Stimulated activated naive CD8-positive, alpha-beta T cell treated with anti-CD3 and anti-CD28 coated beads, Interleukin-15, amount 100 ng/mL, for 72 hours (primary cell): ENCODE measurements at regions not wholly inside any gene's neighbourhood (a gene's known extent, or its start where the extent isn't known, plus 50 kb on each side); places are given as distances from the start of the nearest gene placed in this dataset.

Experiments used
- ATAC-seq: fragments of 150-1000 bp; cut with Tn5 transposase; 2 replicates; pipeline ENCODE4 v1.10.0; 2021; ENCODE audit warnings: mild to moderate bottlenecking, moderate library complexity
- DNase-seq, 2 donors: peaks; one replicate each; pipeline ENCODE4 v3.0.0; 2021 to 2022
- H3K27ac Mint-ChIP-seq, 2 donors: one replicate each; pipeline ENCODE4 v1.8.0; 2022; ENCODE audit warnings: mild to moderate bottlenecking in 2 of 2, mixed read lengths in 2 of 2, moderate library complexity in 2 of 2
- H3K27me3 Mint-ChIP-seq: one replicate; pipeline ENCODE4 v1.8.0; 2022; ENCODE audit warnings: mixed read lengths
- H3K4me1 Mint-ChIP-seq: one replicate; pipeline ENCODE4 v1.8.0; 2022; ENCODE audit warnings: mild to moderate bottlenecking, mixed read lengths
- H3K4me3 Mint-ChIP-seq, 2 donors: one replicate each; pipeline ENCODE4 v1.8.0; 2022; ENCODE audit warnings: mild to moderate bottlenecking in 2 of 2, mixed read lengths in 2 of 2, moderate library complexity in 1 of 2
- H3K9me3 Mint-ChIP-seq, 2 donors: one replicate each; pipeline ENCODE4 v1.8.0; 2022; ENCODE audit warnings: mixed read lengths in 2 of 2

DNA sequence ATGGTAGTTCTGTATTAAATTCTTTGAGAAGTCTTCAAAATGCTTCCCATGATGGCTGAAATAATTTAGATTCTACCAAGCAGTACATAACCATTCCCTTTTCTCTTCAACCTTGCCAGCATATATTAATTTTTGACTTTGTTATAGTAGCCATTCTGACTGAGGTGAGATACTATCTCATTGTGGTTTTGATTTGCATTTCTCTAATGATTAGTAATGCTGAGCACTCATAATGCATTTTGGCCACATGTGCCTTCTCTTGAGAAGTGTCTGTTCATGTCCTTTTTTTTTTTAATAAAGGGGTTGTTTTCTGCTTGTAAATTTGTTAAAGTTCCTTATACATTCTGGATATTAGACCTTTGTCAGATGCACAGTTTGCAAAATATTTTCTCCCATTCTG lies 173.9 kb downstream of the CALCRL start:
- H3K9me3 Mint-ChIP-seq: peaks cover 9 to 11% of the 10 kb centered on the region in 2 donors
- H3K4me3 Mint-ChIP-seq: no peak overlapping the region

GRCh38 chr2:187272255-187272654 lies 175.8 kb downstream of the CALCRL start:
- ATAC-seq (no peak), DNase-seq (no peak)
- no peaks in the 10 kb centered on the region for H3K27me3 Mint-ChIP-seq
- H3K9me3 Mint-ChIP-seq: peaks cover 0 to 11% of the 10 kb centered on the region in 2 donors
- no peaks in the 10 kb centered on the region for H3K4me1 Mint-ChIP-seq
- no peak overlapping the region for H3K4me3 Mint-ChIP-seq
- H3K27ac Mint-ChIP-seq: no peak overlapping the region

More for the DNA sequence above, 173.9 kb downstream of the CALCRL start:
- DNase-seq: no peak
- H3K4me1 Mint-ChIP-seq: no peaks in the 10 kb centered on the region
- ATAC-seq: no peak
- H3K27ac Mint-ChIP-seq: no peak overlapping the region
- H3K27me3 Mint-ChIP-seq: no peaks in the 10 kb centered on the region

GRCh38 chr2:187271825-187272224 lies 176.2 kb downstream of the CALCRL start:
- Mint-ChIP-seq H3K4me1 (no peaks in the 10 kb centered on the region), H3K27ac (no peak overlapping the region)
- no peak for ATAC-seq

DNA sequence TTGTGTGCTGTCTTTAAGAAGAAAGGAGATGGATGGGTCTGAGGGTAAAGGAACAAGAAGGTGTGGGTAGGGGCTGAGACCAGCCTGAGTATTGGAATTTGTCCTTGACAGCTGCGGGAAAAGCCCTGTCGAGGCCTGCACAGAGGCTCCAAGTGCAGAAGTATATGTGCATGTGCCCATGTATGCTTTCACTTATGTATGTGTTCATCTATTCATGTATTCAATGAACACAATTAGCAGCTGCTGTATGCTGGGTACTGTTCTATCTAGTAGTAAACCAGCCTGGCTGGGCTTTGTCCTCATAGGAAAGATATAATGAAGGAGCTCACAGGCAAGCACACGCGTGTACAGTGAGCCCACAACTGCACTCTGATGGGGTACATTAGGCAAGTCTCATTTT lies 181.4 kb downstream of the CALCRL start:
- no peak overlapping the region for H3K27ac Mint-ChIP-seq
- no peak overlapping the region for H3K4me3 Mint-ChIP-seq
- H3K27me3 Mint-ChIP-seq: no peaks in the 10 kb centered on the region
- no peak for DNase-seq
- H3K4me1 Mint-ChIP-seq: no peaks in the 10 kb centered on the region
- ATAC-seq: no peak
- H3K9me3 Mint-ChIP-seq: no peaks in the 10 kb centered on the region

More at GRCh38 chr2:187271825-187272224, 176.2 kb downstream of the CALCRL start:
- Mint-ChIP-seq H3K9me3 (peaks cover 0 to 11% of the 10 kb centered on the region in 2 donors), H3K4me3 (no peak overlapping the region), H3K27me3 (no peaks in the 10 kb centered on the region)
- DNase-seq: no peak

DNA sequence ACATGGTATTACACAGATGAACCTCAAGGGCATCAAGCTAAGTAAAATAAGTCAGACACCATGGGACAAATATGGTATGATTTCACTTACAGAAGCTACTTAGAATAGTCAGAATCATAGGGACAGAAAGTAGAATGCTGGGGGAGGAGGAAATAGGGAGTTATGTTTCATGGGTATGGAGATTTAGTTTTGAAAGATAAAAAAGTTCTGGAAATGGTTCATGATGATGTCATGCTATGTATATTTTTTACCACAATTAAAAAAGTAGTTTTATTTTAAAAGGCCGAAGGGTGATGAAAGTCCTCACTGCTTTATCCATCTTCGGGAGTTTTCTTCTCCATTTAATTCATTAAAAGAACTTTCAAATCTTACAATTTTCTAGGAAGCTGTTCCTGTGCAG lies 181.9 kb downstream of the CALCRL start:
- ATAC-seq (no peak), DNase-seq (no peak)
- no peaks in the 10 kb centered on the region for H3K9me3 Mint-ChIP-seq
- H3K4me1 Mint-ChIP-seq: no peaks in the 10 kb centered on the region
- no peaks in the 10 kb centered on the region for H3K27me3 Mint-ChIP-seq
- no peak overlapping the region for H3K4me3 Mint-ChIP-seq
- H3K27ac Mint-ChIP-seq: no peak overlapping the region

DNA sequence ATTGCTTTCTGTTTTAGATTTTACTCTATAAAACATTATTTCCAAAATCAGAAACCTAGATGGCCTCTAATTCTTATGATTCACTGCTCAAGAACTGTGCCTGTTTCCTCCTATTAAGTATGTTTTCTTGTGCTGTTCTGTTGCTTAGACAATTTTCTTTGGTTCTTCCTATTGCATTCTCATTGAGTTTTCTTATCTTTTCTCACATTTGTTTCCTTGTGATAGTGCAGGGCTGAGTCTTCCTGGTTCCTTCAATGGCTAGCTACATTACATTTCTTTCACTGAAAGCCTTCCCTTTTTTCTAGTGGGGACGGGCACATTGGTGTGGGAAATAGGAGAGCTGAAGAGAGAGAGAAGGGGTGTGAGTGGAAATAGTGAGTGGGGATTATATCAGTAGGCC lies 183.4 kb downstream of the CALCRL start:
- Mint-ChIP-seq H3K9me3 (no peaks in the 10 kb centered on the region), H3K4me1 (no peaks in the 10 kb centered on the region), H3K27me3 (no peaks in the 10 kb centered on the region), H3K27ac (no peak overlapping the region), H3K4me3 (no peak overlapping the region)
- no peak for DNase-seq
- no peak for ATAC-seq

GRCh38 chr2:187263675-187264560 lies 184.1 kb downstream of the CALCRL start:
- H3K4me3 Mint-ChIP-seq: no peak overlapping the region
- H3K9me3 Mint-ChIP-seq: no peaks in the 10 kb centered on the region
- H3K4me1 Mint-ChIP-seq: no peaks in the 10 kb centered on the region
- H3K27me3 Mint-ChIP-seq: no peaks in the 10 kb centered on the region
- no peak overlapping the region for H3K27ac Mint-ChIP-seq
- DNase-seq (no peak), ATAC-seq (no peak)

DNA sequence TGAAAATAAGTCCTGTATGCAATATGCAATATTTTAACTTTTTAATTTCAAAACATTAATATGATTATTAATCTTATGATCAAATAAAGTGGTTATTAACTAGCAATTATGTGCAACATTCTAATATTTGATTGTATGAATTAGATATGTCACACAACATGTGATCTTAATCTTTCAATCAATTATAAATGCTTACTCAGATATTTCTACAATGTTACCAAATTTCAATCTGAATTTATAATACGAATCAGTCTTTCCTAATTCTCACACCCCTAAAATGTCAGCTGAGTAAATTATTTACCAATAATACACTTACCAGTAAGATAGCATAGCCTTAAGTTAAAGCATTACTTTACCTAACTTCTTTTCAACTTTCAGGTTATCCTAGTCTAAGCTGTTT lies 186.3 kb downstream of the CALCRL start:
- no peak for ATAC-seq
- Mint-ChIP-seq H3K4me1 (no peaks in the 10 kb centered on the region), H3K27ac (no peak overlapping the region)

GRCh38 chr2:187252063-187252462 lies 196.0 kb downstream of the CALCRL start:
- Mint-ChIP-seq H3K4me1 (no peaks in the 10 kb centered on the region), H3K27me3 (no peaks in the 10 kb centered on the region)
- ATAC-seq: no peak

More for the DNA sequence above, 186.3 kb downstream of the CALCRL start:
- no peak for DNase-seq
- no peak overlapping the region for H3K4me3 Mint-ChIP-seq
- H3K27me3 Mint-ChIP-seq: no peaks in the 10 kb centered on the region
- no peaks in the 10 kb centered on the region for H3K9me3 Mint-ChIP-seq

DNA sequence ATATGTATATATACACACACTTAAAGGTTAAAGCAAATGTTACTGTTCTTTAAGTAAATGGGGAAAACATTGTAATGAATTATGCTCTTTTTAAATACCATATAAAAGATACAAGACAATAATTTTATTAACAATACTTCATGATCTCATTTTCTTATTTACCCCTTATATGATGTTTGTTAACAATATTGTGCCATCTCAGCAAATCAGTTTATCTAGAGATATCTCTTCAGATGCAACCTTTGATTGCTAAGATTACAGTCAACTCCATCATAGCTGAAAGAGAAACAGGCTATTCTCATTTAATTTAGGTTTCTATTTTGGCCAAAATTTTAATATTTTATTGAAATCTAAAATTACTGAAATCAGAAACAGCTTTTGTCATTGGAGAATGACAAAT lies 197.9 kb downstream of the CALCRL start:
- Mint-ChIP-seq H3K4me1 (no peaks in the 10 kb centered on the region), H3K9me3 (no peaks in the 10 kb centered on the region), H3K27me3 (no peaks in the 10 kb centered on the region), H3K27ac (no peak overlapping the region), H3K4me3 (no peak overlapping the region)
- no peak for DNase-seq
- no peak for ATAC-seq

More at GRCh38 chr2:187252063-187252462, 196.0 kb downstream of the CALCRL start:
- no peak for DNase-seq
- no peak overlapping the region for H3K4me3 Mint-ChIP-seq
- no peaks in the 10 kb centered on the region for H3K9me3 Mint-ChIP-seq
- H3K27ac Mint-ChIP-seq: no peak overlapping the region

DNA sequence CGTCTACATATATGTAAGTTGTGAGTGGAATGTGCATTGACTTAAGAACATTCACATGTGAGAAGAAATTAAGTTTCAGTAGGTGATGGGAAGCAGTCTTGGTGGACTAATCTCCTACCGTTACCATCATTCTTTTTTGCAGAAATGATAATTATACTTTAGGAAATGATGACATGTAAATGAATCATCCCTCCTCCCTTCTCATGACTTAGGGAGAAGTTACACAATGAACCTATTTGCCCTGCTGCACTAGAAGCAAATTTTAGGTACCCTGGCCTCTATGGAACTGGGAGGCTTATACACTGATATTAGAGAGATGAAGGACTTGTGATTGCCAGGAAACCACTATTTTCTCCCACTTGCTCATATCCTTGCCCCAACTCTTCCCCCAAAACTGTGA lies 214.2 kb downstream of the CALCRL start:
- Mint-ChIP-seq H3K27me3 (no peaks in the 10 kb centered on the region), H3K4me3 (no peak overlapping the region), H3K27ac (no peak overlapping the region), H3K4me1 (no peaks in the 10 kb centered on the region), H3K9me3 (no peaks in the 10 kb centered on the region)
- no peak for ATAC-seq
- no peak for DNase-seq

GRCh38 chr2:187232749-187233148 lies 215.3 kb downstream of the CALCRL start:
- Mint-ChIP-seq H3K27ac (peak overlapping the region in 1 of 2 donors; percentile 54), H3K4me1 (no peaks in the 10 kb centered on the region), H3K9me3 (no peaks in the 10 kb centered on the region), H3K4me3 (no peak overlapping the region), H3K27me3 (no peaks in the 10 kb centered on the region)
- DNase-seq: no peak
- no peak for ATAC-seq

DNA sequence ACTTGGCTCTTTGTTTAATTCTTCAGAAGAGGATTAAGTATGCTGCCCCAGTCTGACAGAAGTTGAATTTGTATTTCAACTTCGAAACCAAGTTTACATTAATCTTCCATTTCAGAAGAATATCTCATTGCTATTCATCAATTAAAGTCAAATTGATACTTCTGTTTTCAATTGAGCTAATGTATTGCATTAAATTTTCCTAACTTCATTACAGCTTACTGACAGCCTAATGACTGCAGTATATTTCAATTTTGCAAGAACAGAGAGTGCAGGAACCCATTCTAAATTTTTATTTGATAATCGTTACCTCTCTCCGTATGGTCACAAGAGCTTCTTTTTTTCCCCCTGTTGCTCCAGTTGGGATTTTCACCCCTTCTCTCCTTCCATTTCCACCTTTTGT lies 218.0 kb downstream of the CALCRL start:
- Mint-ChIP-seq H3K4me1 (no peaks in the 10 kb centered on the region), H3K9me3 (peaks cover 0 to 4% of the 10 kb centered on the region in 2 donors), H3K27me3 (no peaks in the 10 kb centered on the region), H3K27ac (no peak overlapping the region), H3K4me3 (no peak overlapping the region)
- ATAC-seq (no peak), DNase-seq (no peak)

- H3K4me1 Mint-ChIP-seq: no peaks in the 10 kb centered on the region
- no peak overlapping the region for H3K27ac Mint-ChIP-seq
- no peaks in the 10 kb centered on the region for H3K27me3 Mint-ChIP-seq
- H3K4me3 Mint-ChIP-seq: no peak overlapping the region
- ATAC-seq (no peak), DNase-seq (no peak)
- peaks cover 4 to 5% of the 10 kb centered on the region in 2 donors for H3K9me3 Mint-ChIP-seq
Measured at GRCh38 chr2:187228986-187229385, 219.1 kb downstream of the CALCRL start.

GRCh38 chr2:187224989-187225388 lies 223.1 kb downstream of the CALCRL start:
- Mint-ChIP-seq H3K27ac (no peak overlapping the region), H3K9me3 (peaks cover 10 to 12% of the 10 kb centered on the region in 2 donors), H3K27me3 (no peaks in the 10 kb centered on the region), H3K4me3 (no peak overlapping the region), H3K4me1 (no peaks in the 10 kb centered on the region)
- ATAC-seq (no peak), DNase-seq (no peak)

GRCh38 chr2:187220071-187220470 lies 228.0 kb downstream of the CALCRL start:
- no peak overlapping the region for H3K27ac Mint-ChIP-seq
- DNase-seq (no peak), ATAC-seq (no peak)
- no peaks in the 10 kb centered on the region for H3K27me3 Mint-ChIP-seq
- H3K4me1 Mint-ChIP-seq: no peaks in the 10 kb centered on the region
- peaks cover 6 to 12% of the 10 kb centered on the region in 2 donors for H3K9me3 Mint-ChIP-seq
- H3K4me3 Mint-ChIP-seq: no peak overlapping the region
